Natural killer cell (primary cell): ENCODE measurements at regions not wholly inside any gene's neighbourhood (a gene's known extent, or its start where the extent isn't known, plus 50 kb on each side); places are given as distances from the start of the nearest gene placed in this dataset.

ENCODE experiments used
- ATAC-seq, 3 donors: fragments of 150-1000 bp in 2 of 3; fragments of 200-7000 bp in 1 of 3; cut with Tn5 transposase; 1 replicate in 1 of 3; 2 replicates in 2 of 3; pipeline ENCODE4 v1.10.0; 2021; ENCODE audit warnings: mild to moderate bottlenecking in 2 of 3, moderate library complexity in 2 of 3
- DNase-seq, 2 donors: peaks; one replicate each; pipeline versions ENCODE4 v3.0.0 to v3.0.0-alpha.2; 2013 to 2021; ENCODE audit warnings: mixed read lengths in 1 of 2
- H3K27ac ChIP-seq: one replicate; pipeline ENCODE4 v1.5.1; 2013; ENCODE audit warnings: mild to moderate bottlenecking, low read length
- H3K27me3 ChIP-seq: one replicate; pipeline ENCODE4 v1.6.1; 2013; ENCODE audit warnings: low read length; ENCODE audit not compliant: control insufficient read depth, insufficient read depth
- H3K36me3 ChIP-seq: one replicate; pipeline ENCODE4 v1.6.1; 2013; ENCODE audit warnings: low read length; ENCODE audit not compliant: control insufficient read depth, insufficient read depth
- H3K4me1 ChIP-seq: one replicate; pipeline ENCODE4 v1.6.1; 2013; ENCODE audit warnings: low read length; ENCODE audit not compliant: control insufficient read depth, insufficient read depth
- H3K4me3 ChIP-seq: one replicate; pipeline ENCODE4 v1.5.1; 2013; ENCODE audit warnings: low read length
- H3K9me3 ChIP-seq: one replicate; pipeline ENCODE4 v1.6.1; 2013; ENCODE audit warnings: low read length; ENCODE audit not compliant: control insufficient read depth, insufficient read depth
- H3K27ac Mint-ChIP-seq, 2 donors: one replicate each; pipeline ENCODE4 v1.8.0; 2022; ENCODE audit warnings: mild to moderate bottlenecking in 2 of 2, mixed read lengths in 2 of 2, moderate library complexity in 1 of 2
- H3K27me3 Mint-ChIP-seq, 2 donors: one replicate each; pipeline ENCODE4 v1.8.0; 2022; ENCODE audit warnings: low read depth in 2 of 2, mixed read lengths in 2 of 2
- H3K36me3 Mint-ChIP-seq: one replicate; pipeline ENCODE4 v1.8.0; 2022; ENCODE audit warnings: mixed read lengths
- H3K4me1 Mint-ChIP-seq, 2 donors: one replicate each; pipeline ENCODE4 v1.8.0; 2022; ENCODE audit warnings: mixed read lengths in 2 of 2
- H3K4me3 Mint-ChIP-seq: one replicate; pipeline ENCODE4 v1.8.0; 2022; ENCODE audit warnings: mild to moderate bottlenecking, moderate library complexity, mixed read lengths
- H3K9me3 Mint-ChIP-seq, 2 donors: one replicate each; pipeline ENCODE4 v1.8.0; 2022; ENCODE audit warnings: mixed read lengths in 2 of 2
- WGBS: methylation state at CpG from one replicate; pipeline ENCODE4 v1.1.7; 2013; ENCODE audit warnings: missing lambda C conversion rate; ENCODE audit not compliant: insufficient coverage; 5-methylcytosine and 5-hydroxymethylcytosine counted together
- intact Hi-C: fragments of 100-400 bp; cut with micrococcal nuclease; formaldehyde crosslinking; loops from one replicate; pipeline ENCODE4 v1.14.2; 2022
- TF ChIP-seq, protein P1 (sequence below): fragments of 200-600 bp; IDR thresholded peaks from one replicate; pipeline ENCODE4 v1.8.0; 2022; ENCODE audit warnings: antibody characterized with exemption

DNA sequence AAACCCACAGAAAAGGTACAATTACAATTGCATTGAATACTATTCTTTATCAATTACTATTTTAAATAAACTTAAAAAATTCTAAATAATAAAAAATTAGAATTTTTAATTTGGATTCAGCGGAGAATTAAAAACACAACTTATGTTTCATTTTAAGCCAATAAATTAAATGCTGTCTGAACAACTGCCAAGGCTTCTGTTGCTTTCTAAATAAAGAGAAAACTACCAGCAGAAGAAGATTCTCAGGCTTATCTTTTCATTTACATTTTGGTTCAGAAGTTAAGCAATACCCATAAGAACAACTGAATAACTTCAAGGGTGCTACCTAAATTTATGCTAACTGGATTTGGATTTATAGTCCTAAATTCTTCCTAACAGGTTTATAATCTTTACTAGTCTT lies 150.0 kb upstream of the FTMT start:
- Mint-ChIP-seq H3K27me3 (no peaks in the 10 kb centered on the region), H3K4me1 (no peaks in the 10 kb centered on the region), H3K36me3 (no peaks in the 10 kb centered on the region), H3K27ac (no peak overlapping the region), H3K4me3 (no peak overlapping the region), H3K9me3 (peaks cover 17 to 21% of the 10 kb centered on the region in 2 donors)
- intact Hi-C loops, result no loop called here
- WGBS, result no CpG with 5 or more reads among the region's 1 CpG
- Histone ChIP-seq H3K27me3 (no peaks in the 10 kb centered on the region), H3K27ac (no peak overlapping the region), H3K9me3 (no peaks in the 10 kb centered on the region), H3K4me1 (no peaks in the 10 kb centered on the region), H3K4me3 (no peak overlapping the region), H3K36me3 (no peaks in the 10 kb centered on the region)
- ATAC-seq (no peak), DNase-seq (no peak)
- TF ChIP-seq, protein P1, sequence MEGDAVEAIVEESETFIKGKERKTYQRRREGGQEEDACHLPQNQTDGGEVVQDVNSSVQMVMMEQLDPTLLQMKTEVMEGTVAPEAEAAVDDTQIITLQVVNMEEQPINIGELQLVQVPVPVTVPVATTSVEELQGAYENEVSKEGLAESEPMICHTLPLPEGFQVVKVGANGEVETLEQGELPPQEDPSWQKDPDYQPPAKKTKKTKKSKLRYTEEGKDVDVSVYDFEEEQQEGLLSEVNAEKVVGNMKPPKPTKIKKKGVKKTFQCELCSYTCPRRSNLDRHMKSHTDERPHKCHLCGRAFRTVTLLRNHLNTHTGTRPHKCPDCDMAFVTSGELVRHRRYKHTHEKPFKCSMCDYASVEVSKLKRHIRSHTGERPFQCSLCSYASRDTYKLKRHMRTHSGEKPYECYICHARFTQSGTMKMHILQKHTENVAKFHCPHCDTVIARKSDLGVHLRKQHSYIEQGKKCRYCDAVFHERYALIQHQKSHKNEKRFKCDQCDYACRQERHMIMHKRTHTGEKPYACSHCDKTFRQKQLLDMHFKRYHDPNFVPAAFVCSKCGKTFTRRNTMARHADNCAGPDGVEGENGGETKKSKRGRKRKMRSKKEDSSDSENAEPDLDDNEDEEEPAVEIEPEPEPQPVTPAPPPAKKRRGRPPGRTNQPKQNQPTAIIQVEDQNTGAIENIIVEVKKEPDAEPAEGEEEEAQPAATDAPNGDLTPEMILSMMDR, result no peak

DNA sequence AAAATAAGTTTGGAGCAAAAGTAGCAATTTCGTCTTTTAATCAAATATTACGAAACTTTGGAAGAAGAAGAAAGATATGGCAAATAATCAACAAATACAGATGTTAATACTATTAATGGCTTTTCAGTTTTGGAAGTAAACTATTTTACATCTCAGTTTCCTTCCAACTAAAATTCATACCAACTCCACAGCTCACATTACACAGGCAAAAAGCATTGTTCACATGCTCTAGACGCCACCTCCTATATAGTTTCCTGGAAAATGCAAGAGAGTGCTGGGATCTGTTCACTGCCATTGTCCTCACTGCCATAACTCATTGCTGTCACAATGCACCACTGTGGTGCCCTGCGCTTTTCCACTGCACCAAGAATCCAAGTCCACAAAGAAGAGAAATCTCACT lies 149.0 kb upstream of the FTMT start:
- Histone ChIP-seq H3K36me3 (no peaks in the 10 kb centered on the region), H3K4me1 (no peaks in the 10 kb centered on the region), H3K27ac (no peak overlapping the region), H3K27me3 (no peaks in the 10 kb centered on the region), H3K4me3 (no peak overlapping the region), H3K9me3 (no peaks in the 10 kb centered on the region)
- no peak overlapping the region for H3K27ac Mint-ChIP-seq
- no peaks in the 10 kb centered on the region for H3K4me1 Mint-ChIP-seq
- WGBS, result 58% methylated on average over 2 of the region's 4 CpGs
- no peak for ATAC-seq
- peaks cover 17 to 19% of the 10 kb centered on the region in 2 donors for H3K9me3 Mint-ChIP-seq
- H3K4me3 Mint-ChIP-seq, result no peak overlapping the region
- TF ChIP-seq, protein P1, result no peak
- intact Hi-C loops, result no loop called here
- DNase-seq, result no peak
- H3K36me3 Mint-ChIP-seq, result no peaks in the 10 kb centered on the region
- no peaks in the 10 kb centered on the region for H3K27me3 Mint-ChIP-seq

DNA sequence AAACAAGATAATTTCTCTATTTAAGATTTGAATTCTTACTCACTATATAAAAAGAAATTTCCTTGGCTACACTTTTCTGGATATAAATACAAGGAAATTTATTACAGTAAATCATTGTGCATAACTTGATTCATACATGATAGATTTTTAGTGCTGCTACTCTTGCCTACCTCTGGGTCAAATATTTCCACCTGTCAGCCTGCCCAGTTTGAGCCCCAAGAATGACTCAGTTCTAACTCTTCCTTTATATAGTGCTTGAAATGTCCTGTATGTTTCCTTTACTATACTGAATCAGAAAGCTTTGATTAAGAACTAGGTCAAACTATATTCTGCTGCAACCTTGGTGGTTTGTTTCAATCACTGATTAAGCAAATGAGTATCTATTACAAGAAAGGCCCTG lies 147.4 kb upstream of the FTMT start:
- Mint-ChIP-seq H3K4me1 (no peaks in the 10 kb centered on the region), H3K27me3 (no peaks in the 10 kb centered on the region), H3K27ac (no peak overlapping the region), H3K9me3 (peaks cover 15 to 17% of the 10 kb centered on the region in 2 donors), H3K36me3 (no peaks in the 10 kb centered on the region), H3K4me3 (no peak overlapping the region)
- ATAC-seq (no peak), DNase-seq (no peak)
- no peak overlapping the region for H3K27ac ChIP-seq
- no peaks in the 10 kb centered on the region for H3K4me1 ChIP-seq
- no peak overlapping the region for H3K4me3 ChIP-seq
- TF ChIP-seq, protein P1, result no peak
- H3K27me3 ChIP-seq, result no peaks in the 10 kb centered on the region
- no peaks in the 10 kb centered on the region for H3K9me3 ChIP-seq
- no peaks in the 10 kb centered on the region for H3K36me3 ChIP-seq
- intact Hi-C loops, result no loop called here

DNA sequence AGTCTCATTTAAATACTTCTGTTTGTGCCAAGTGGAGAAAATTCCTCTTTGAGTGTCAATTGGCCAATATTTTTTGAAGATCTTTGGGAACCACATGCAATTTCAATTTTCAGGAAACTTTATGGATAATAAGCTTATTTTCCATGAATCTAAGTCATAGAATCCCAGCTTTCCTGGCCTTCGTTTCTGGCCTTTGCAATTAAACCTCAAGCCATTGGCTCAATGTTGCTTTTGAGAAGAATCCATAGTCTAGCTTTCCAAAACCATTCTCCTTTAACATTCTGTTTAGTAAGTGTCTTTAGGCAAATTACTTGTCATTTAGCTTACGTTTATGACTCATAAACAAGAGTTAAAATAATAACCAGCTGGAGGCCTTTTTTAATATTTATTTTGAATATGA lies 145.0 kb upstream of the FTMT start:
- no peak overlapping the region for H3K27ac Mint-ChIP-seq
- no peaks in the 10 kb centered on the region for H3K9me3 ChIP-seq
- no peak overlapping the region for H3K4me3 ChIP-seq
- TF ChIP-seq, protein P1, result no peak
- no peaks in the 10 kb centered on the region for H3K4me1 Mint-ChIP-seq
- no peak overlapping the region for H3K4me3 Mint-ChIP-seq
- peaks cover 15 to 28% of the 10 kb centered on the region in 2 donors for H3K9me3 Mint-ChIP-seq
- H3K36me3 Mint-ChIP-seq, result peaks cover 8% of the 10 kb centered on the region
- no peak for DNase-seq
- H3K4me1 ChIP-seq, result no peaks in the 10 kb centered on the region
- ATAC-seq, result no peak
- no peaks in the 10 kb centered on the region for H3K27me3 Mint-ChIP-seq
- H3K36me3 ChIP-seq, result no peaks in the 10 kb centered on the region
- no peaks in the 10 kb centered on the region for H3K27me3 ChIP-seq
- H3K27ac ChIP-seq, result no peak overlapping the region
- intact Hi-C loops, result no loop called here
- WGBS, result 54% methylated on average over 1 of the region's 2 CpGs
